Osteoblast (primary cell): ENCODE measurements at regions not wholly inside any gene's neighbourhood (a gene's known extent, or its start where the extent isn't known, plus 50 kb on each side); places are given as distances from the start of the nearest gene placed in this dataset.

ENCODE experiments used
- DNase-seq: peaks from one replicate; pipeline ENCODE4 v3.0.0; 2011; ENCODE audit warnings: low spot score, mixed read lengths; ENCODE audit not compliant: insufficient read length; ENCODE audit errors: missing footprints
- H2AFZ ChIP-seq: 2 replicates; pipeline ENCODE4 v1.6.0; 2011; ENCODE audit warnings: mild to moderate bottlenecking, low read length
- H3K27ac ChIP-seq: 2 replicates; pipeline ENCODE4 v1.5.1; 2011; ENCODE audit warnings: mild to moderate bottlenecking, low read depth, low read length, moderate library complexity
- H3K27me3 ChIP-seq: 2 replicates; pipeline ENCODE4 v1.6.0; 2012; ENCODE audit warnings: mild to moderate bottlenecking, control low read depth, inconsistent platforms, low read length, moderate library complexity; ENCODE audit not compliant: insufficient read depth
- H3K36me3 ChIP-seq: 2 replicates; pipeline ENCODE4 v1.5.1; 2011; ENCODE audit warnings: mild to moderate bottlenecking, low read length, control low read depth, moderate library complexity; ENCODE audit not compliant: insufficient read depth
- H3K4me1 ChIP-seq: 2 replicates; pipeline ENCODE4 v1.5.1; 2011; ENCODE audit warnings: mild to moderate bottlenecking, low read length, control low read depth, moderate library complexity; ENCODE audit not compliant: insufficient read depth
- H3K4me2 ChIP-seq: 2 replicates; pipeline ENCODE4 v1.6.0; 2011; ENCODE audit warnings: mild to moderate bottlenecking, low read length; ENCODE audit not compliant: insufficient read depth
- H3K4me3 ChIP-seq: fragments of 200-600 bp; sonication (generic); 3 replicates; pipeline ENCODE4 v1.5.1; 2012; ENCODE audit warnings: mild to moderate bottlenecking, low read length, inconsistent platforms; ENCODE audit not compliant: insufficient read depth
- H3K79me2 ChIP-seq: 2 replicates; pipeline ENCODE4 v1.6.0; 2012; ENCODE audit warnings: mild to moderate bottlenecking, low read length, control low read depth, inconsistent platforms; ENCODE audit not compliant: insufficient read depth
- H3K9me3 ChIP-seq: 2 replicates; pipeline ENCODE4 v1.5.1; 2011; ENCODE audit warnings: low read depth, low read length, control low read depth
- H4K20me1 ChIP-seq: 2 replicates; pipeline ENCODE4 v1.6.0; 2012; ENCODE audit warnings: mild to moderate bottlenecking, low read length, control low read depth; ENCODE audit not compliant: insufficient read depth
- TF ChIP-seq, protein P1 (sequence below): IDR thresholded peaks from 2 replicates; pipeline ENCODE4 v1.5.1; 2011; ENCODE audit warnings: mild to moderate bottlenecking, low read depth, low read length, moderate library complexity; ENCODE audit errors: extremely low read depth

DNA sequence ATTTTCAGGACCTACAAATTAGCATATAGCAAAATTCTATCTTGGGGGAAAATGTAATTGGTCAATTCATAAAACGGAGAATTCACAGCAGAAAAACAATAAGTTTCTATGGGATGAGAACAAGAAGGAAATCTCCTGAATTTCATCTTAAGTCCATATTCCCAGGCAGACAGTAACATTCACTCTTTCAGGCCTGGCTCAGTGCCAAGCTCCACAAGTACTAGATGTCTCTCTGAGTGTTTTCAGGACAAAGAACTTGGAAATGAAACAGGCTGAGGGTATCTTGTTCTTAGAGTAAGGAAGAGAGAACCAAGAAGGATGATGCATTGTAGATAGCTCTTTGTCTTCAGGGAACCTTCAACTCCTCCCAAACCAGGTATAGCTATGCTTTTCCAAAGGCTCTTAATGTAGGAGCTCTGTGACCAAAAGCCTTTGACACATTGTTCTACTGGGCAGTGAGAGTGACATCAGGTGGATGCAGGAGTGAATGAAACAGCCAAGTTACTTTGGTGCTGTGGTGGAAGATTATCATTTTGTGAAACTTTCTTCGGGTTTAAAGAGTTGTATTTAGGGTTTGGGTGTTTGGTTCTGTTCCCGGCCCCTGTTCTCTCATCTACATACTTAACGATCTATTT, 298.3 kb downstream of the GPATCH2 start:
- TF ChIP-seq, protein P1, sequence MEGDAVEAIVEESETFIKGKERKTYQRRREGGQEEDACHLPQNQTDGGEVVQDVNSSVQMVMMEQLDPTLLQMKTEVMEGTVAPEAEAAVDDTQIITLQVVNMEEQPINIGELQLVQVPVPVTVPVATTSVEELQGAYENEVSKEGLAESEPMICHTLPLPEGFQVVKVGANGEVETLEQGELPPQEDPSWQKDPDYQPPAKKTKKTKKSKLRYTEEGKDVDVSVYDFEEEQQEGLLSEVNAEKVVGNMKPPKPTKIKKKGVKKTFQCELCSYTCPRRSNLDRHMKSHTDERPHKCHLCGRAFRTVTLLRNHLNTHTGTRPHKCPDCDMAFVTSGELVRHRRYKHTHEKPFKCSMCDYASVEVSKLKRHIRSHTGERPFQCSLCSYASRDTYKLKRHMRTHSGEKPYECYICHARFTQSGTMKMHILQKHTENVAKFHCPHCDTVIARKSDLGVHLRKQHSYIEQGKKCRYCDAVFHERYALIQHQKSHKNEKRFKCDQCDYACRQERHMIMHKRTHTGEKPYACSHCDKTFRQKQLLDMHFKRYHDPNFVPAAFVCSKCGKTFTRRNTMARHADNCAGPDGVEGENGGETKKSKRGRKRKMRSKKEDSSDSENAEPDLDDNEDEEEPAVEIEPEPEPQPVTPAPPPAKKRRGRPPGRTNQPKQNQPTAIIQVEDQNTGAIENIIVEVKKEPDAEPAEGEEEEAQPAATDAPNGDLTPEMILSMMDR, result no peak
- H3K27me3 ChIP-seq, result no peaks in the 10 kb centered on the region
- H3K4me3 ChIP-seq, result no peak overlapping the region
- H3K36me3 ChIP-seq, result no peaks in the 10 kb centered on the region
- no peaks in the 10 kb centered on the region for H3K79me2 ChIP-seq
- DNase-seq, result no peak
- H3K4me2 ChIP-seq, result no peak overlapping the region
- no peak overlapping the region for H2AFZ ChIP-seq
- H3K27ac ChIP-seq, result no peak overlapping the region
- peaks cover 4% of the 10 kb centered on the region for H3K9me3 ChIP-seq
- no peaks in the 10 kb centered on the region for H3K4me1 ChIP-seq
- H4K20me1 ChIP-seq, result no peaks in the 10 kb centered on the region

- Histone ChIP-seq H3K4me2 (no peak overlapping the region), H2AFZ (no peak overlapping the region), H3K36me3 (no peaks in the 10 kb centered on the region), H4K20me1 (no peaks in the 10 kb centered on the region), H3K79me2 (no peaks in the 10 kb centered on the region), H3K27me3 (no peaks in the 10 kb centered on the region), H3K27ac (no peak overlapping the region), H3K9me3 (peaks cover 4% of the 10 kb centered on the region), H3K4me3 (no peak overlapping the region), H3K4me1 (no peaks in the 10 kb centered on the region)
- TF ChIP-seq, protein P1, result no peak
- no peak for DNase-seq
These were observed 299.2 kb downstream of the GPATCH2 start for GRCh38 chr1:217331698-217332097.

DNA sequence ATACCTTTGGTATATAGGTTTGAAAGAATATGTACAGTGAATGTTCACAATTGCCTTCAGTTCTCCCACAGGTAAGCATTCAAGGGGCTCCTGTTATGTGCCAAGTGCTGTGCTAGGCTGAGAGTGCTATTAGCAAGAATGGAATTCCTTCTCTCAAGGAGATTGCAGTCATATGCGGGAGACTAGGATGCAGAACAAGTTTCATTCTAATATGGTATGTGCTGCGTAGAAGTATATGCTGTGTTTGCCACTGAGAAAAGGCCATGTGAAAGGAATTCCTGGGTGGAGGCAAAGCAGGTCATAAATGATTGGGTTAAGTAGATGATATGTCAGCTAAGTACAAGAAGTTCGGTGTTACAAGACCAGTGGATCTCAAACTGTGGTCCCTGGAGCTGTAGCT, 303.0 kb downstream of the GPATCH2 start:
- H3K4me2 ChIP-seq, result no peak overlapping the region
- TF ChIP-seq, protein P1, result no peak
- H3K36me3 ChIP-seq, result no peaks in the 10 kb centered on the region

GRCh38 chr1:217322834-217323233, 308.1 kb downstream of the GPATCH2 start:
- H3K79me2 ChIP-seq, result no peaks in the 10 kb centered on the region
- no peak overlapping the region for H3K4me3 ChIP-seq
- H2AFZ ChIP-seq, result no peak overlapping the region
- no peaks in the 10 kb centered on the region for H3K9me3 ChIP-seq
- TF ChIP-seq, protein P1, result no peak
- H3K4me1 ChIP-seq, result no peaks in the 10 kb centered on the region
- no peak for DNase-seq
- H4K20me1 ChIP-seq, result no peaks in the 10 kb centered on the region
- H3K36me3 ChIP-seq, result no peaks in the 10 kb centered on the region
- no peak overlapping the region for H3K4me2 ChIP-seq
- no peak overlapping the region for H3K27ac ChIP-seq
- no peaks in the 10 kb centered on the region for H3K27me3 ChIP-seq

More for the DNA sequence above, 303.0 kb downstream of the GPATCH2 start:
- H4K20me1 ChIP-seq, result no peaks in the 10 kb centered on the region
- no peak overlapping the region for H3K27ac ChIP-seq
- DNase-seq, result no peak
- no peaks in the 10 kb centered on the region for H3K27me3 ChIP-seq
- no peak overlapping the region for H3K4me3 ChIP-seq
- no peaks in the 10 kb centered on the region for H3K4me1 ChIP-seq
- H3K79me2 ChIP-seq, result no peaks in the 10 kb centered on the region
- H2AFZ ChIP-seq, result no peak overlapping the region
- H3K9me3 ChIP-seq, result peaks cover 4% of the 10 kb centered on the region
